Esophagus squamous epithelium (tissue), 4 donors: ENCODE measurements at regions not wholly inside any gene's neighbourhood (a gene's known extent, or its start where the extent isn't known, plus 50 kb on each side); places are given as distances from the start of the nearest gene placed in this dataset.

ENCODE experiments used
- CTCF ChIP-seq, 6 experiments: fragments of 450-650 bp in 4 of 6; fragments of 200-600 bp in 2 of 6; sonication (generic) in 2 of 6; IDR thresholded peaks; one replicate each; pipeline ENCODE4 v1.5.1; 2016 to 2019; ENCODE audit warnings: antibody characterized with exemption in 6 of 6, mild to moderate bottlenecking in 4 of 6, moderate library complexity in 4 of 6
- POLR2A ChIP-seq, 4 donors: fragments of 450-650 bp; IDR thresholded peaks; one replicate each; pipeline ENCODE4 v1.6.1; 2017; ENCODE audit warnings: antibody characterized with exemption in 4 of 4, mild to moderate bottlenecking in 4 of 4, moderate library complexity in 3 of 4

GRCh38 chr9:126089789-126090188, 236.8 kb upstream of the MVB12B start:
- TF ChIP-seq CTCF (IDR thresholded peaks at IDR 0.05) (no peak), POLR2A (IDR thresholded peaks at IDR 0.05) (no peak)
